ENCODE measurements at regions not wholly inside any gene's neighbourhood (a gene's known extent, or its start where the extent isn't known, plus 50 kb on each side); places are given as distances from the start of the nearest gene placed in this dataset.

GRCh38 chr7:3233301-3233700 is 67.8 kb upstream of the SDK1 start:
- TF ChIP-seq EZH2 (IDR thresholded peaks at IDR 0.05; ENCODE audit: low read length, unreplicated experiment) (no peak), CTCF (conservative IDR thresholded peaks at IDR 0.05; ENCODE audit: low read depth, low read length) (no peak), EZH2phosphoT487 (IDR thresholded peaks at IDR 0.05; ENCODE audit: borderline replicate concordance, low read length) (no peak)

All from PC-3 (cell line).